GM13976 (cell line): ENCODE measurements at regions not wholly inside any gene's neighbourhood (a gene's known extent, or its start where the extent isn't known, plus 50 kb on each side); places are given as distances from the start of the nearest gene placed in this dataset.

Experiments
- DNase-seq: peaks from one replicate; pipeline ENCODE4 v3.0.0; 2012; ENCODE audit warnings: low spot score
- CTCF ChIP-seq: IDR thresholded peaks from 2 replicates; pipeline ENCODE4 v1.5.1; 2012; ENCODE audit warnings: borderline replicate concordance, mild to moderate bottlenecking; ENCODE audit not compliant: insufficient read depth; ENCODE audit errors: extremely low read depth, missing control alignments, control extremely low read depth
- in situ Hi-C: fragments of 300-500 bp; cut with MboI; formaldehyde crosslinking; loops from one replicate; pipeline ENCODE4 v1.12.0; 2022; ENCODE audit warnings: low sequenced_read_pairs, mixed read lengths, inconsistent platforms; ENCODE audit not compliant: unreplicated experiment

- in situ Hi-C loops, result no loop called here
- DNase-seq, result no peak
- no peak for TF ChIP-seq CTCF
These were observed 519.4 kb downstream of the SHQ1 start for GRCh38 chr3:72328755-72329277.

DNA sequence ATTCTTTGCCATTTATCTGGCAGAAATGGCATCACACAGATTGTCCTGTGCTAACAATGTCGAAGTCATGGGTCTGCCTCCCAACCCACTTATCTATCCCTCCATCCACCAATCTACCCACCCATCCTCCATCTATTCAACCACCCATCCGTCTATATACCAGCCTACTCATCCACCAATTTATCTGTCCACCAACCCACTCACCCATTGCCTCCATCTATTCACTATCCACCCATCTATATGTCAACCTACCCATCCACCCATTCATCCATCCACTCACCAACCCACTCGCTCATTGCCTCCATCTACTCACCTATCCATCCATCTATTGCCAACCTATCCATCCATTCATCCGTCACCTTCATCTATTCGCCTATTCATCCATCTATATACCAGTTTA lies 521.2 kb downstream of the SHQ1 start:
- TF ChIP-seq CTCF, result no peak
- in situ Hi-C loops, result no loop called here
- DNase-seq, result no peak

GRCh38 chr3:72324253-72324811 lies 523.9 kb downstream of the SHQ1 start:
- TF ChIP-seq CTCF, result no peak
- in situ Hi-C loops, result no loop called here
- no peak for DNase-seq

GRCh38 chr3:72323773-72324172 lies 524.5 kb downstream of the SHQ1 start:
- in situ Hi-C loops, result no loop called here
- no peak for DNase-seq

GRCh38 chr3:72322264-72322976 lies 525.8 kb downstream of the SHQ1 start:
- no peak for TF ChIP-seq CTCF
- no peak for DNase-seq
- in situ Hi-C loops, result no loop called here

More at GRCh38 chr3:72323773-72324172, 524.5 kb downstream of the SHQ1 start:
- no peak for TF ChIP-seq CTCF

DNA sequence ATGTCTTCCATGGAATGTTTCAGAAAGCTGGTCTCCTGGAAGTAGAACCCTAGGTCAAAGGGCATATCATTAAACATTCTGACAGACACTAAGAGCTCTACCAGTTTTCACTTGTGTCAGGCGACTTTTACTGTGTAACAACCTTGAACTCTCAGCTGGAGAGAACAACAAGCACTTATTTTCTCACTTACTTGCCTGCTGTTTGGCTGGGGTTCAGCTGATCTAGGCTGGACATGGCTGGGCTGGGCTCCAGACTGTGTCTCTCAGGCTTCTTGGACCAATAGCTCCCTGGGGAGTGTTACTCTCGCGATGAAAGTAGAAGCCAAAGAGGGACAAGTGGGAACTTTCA lies 527.3 kb downstream of the SHQ1 start:
- in situ Hi-C loops, result no loop called here
- no peak for TF ChIP-seq CTCF
- DNase-seq, result no peak
